Pulmonary artery endothelial cell (primary cell): ENCODE measurements at regions not wholly inside any gene's neighbourhood (a gene's known extent, or its start where the extent isn't known, plus 50 kb on each side); places are given as distances from the start of the nearest gene placed in this dataset.
"Not testable (repeated sequence)": the region's sequence is repeated elsewhere in the genome, so short reads cannot be mapped to it uniquely, and the experiment has no call there.

Source experiments
- DNase-seq: peaks from one replicate; pipeline ENCODE4 v3.0.0-alpha.2; 2011; ENCODE audit warnings: low read depth, low spot score

- no peak for DNase-seq
Measured at GRCh38 chr5:162785673-162786072, 651.7 kb upstream of the CCNG1 start.

- DNase-seq, result no peak
Measured at GRCh38 chr5:162786234-162786633, 651.2 kb upstream of the CCNG1 start.

GRCh38 chr5:162796507-162796906 lies 640.9 kb upstream of the CCNG1 start:
- DNase-seq, result no peak

DNA sequence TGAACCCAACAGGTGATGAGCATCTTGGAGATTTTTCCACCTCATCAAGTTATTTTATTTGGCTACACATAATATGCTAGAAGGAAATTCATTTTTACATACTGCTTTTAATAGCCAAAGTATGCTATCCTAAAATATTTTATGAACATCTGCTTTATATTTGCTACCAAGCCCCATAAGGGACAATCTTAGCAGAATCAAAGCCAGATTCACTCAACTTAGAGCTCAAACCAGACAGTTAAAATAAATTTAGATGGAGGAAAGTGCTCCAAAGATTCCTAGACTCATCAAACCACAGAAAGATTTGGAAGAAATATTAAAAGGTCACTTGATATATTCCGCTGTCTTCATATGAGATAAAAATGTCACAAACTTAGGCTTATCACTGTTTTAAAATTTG lies 637.1 kb upstream of the CCNG1 start:
- DNase-seq, result no peak

DNA sequence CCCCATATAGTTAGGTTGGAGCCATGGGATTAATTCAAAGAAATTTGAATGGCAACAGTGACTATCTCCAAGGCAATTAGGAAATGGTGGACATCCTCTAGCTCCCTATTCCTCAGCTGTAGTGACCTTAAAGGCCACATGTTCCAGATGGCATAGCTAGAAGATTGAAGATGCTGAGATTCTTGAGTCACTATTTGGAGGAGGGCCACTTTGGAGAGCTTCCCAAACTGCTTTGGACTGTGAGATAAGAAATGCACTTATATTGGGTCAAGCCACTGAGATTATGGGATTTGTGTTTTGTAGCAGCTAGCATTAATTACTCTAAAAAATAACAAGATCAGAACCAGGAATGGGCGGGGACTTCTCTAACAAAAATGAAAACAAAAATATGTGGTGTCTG lies 636.2 kb upstream of the CCNG1 start:
- no peak for DNase-seq

- DNase-seq, result no peak
Measured at GRCh38 chr5:162806195-162806594, 631.2 kb upstream of the CCNG1 start.

- DNase-seq, result no peak
Measured at GRCh38 chr5:162811071-162811470, 626.3 kb upstream of the CCNG1 start.

GRCh38 chr5:162816816-162817215 lies 620.6 kb upstream of the CCNG1 start:
- DNase-seq, result no peak

DNA sequence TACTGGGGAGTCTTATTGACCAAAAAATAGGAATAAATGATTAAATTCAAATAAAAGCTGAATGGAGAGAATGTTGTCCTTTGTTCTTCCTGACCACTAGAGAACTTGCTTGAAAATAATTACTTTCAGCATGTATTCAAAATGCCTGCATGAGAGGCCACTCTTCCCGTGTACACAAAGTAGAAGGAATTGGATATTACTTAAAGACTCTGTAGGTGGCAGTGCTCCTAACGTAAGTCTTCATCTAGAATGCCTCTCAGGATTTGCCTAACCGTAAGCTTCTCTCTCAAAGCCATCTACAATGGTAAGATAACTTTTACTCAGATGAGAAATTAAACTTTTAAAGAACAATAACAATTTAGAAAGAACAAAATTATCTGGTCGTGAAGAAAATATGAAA lies 620.0 kb upstream of the CCNG1 start:
- no peak for DNase-seq

- not testable (repeated sequence) for DNase-seq
Measured at GRCh38 chr5:162821664-162822063, 615.7 kb upstream of the CCNG1 start.

DNA sequence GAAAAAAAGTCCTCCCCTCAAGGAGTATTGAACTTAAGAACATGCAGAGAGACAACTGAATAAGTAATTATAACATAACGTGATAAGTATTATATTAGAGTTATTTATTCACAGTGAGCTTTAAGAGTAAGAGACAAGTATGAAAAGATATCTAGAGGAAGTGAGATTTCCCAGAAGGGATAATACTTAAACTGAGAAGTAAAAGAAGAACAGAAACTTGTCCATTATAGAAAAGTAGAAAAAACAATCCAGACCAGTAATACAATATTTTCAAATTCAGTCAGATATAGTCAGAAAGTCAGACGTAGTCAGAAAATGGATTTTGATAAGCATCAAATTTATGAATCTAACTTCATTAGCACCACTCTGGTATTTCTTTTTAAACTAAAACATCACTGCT lies 613.0 kb upstream of the CCNG1 start:
- DNase-seq, result no peak

GRCh38 chr5:162837155-162837554 lies 600.2 kb upstream of the CCNG1 start:
- DNase-seq, result no peak

DNA sequence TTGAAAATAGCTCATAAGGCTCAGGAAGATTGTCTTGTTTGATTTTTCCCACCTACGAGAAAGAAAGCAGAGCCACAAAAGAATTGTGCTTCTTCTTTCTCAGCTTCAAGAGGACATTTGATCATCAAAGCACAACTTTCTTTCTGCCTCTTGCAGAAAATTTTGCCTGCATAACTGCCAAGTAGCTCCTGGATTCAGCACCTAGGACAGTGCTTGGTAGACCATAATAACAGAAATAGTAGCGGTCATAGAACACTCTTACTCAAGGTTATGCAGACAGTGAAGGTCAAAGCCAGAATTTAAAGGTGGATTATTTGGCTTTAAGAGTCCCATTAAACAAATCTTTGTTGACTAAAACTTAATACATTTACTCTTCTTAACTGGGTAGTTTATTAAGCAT lies 594.7 kb upstream of the CCNG1 start:
- DNase-seq, result no peak

- no peak for DNase-seq
Measured at GRCh38 chr5:162852134-162852533, 585.3 kb upstream of the CCNG1 start.

DNA sequence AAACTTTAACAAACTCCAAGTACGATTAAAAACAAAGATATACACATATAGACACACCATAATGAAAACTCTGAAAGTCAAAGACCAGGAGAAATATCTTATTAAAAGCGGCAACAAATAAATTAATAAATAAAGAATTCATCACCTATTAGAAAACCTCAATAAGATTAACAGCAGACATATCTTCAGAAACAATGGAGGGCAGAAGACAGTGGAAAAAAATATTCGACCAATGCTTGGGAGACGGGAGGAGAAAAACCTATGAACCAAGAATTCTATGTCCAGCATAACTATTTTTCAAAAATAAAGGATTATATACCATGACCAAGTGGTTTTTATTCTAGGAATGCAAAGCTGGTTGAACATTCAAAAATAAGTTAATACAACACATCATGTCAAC lies 578.6 kb upstream of the CCNG1 start:
- DNase-seq, result no peak

- no peak for DNase-seq
Measured at GRCh38 chr5:162870966-162871365, 566.4 kb upstream of the CCNG1 start.

GRCh38 chr5:162882629-162883028 lies 554.8 kb upstream of the CCNG1 start:
- DNase-seq, result no peak

- no peak for DNase-seq
Measured at GRCh38 chr5:162886717-162887116, 550.7 kb upstream of the CCNG1 start.

DNA sequence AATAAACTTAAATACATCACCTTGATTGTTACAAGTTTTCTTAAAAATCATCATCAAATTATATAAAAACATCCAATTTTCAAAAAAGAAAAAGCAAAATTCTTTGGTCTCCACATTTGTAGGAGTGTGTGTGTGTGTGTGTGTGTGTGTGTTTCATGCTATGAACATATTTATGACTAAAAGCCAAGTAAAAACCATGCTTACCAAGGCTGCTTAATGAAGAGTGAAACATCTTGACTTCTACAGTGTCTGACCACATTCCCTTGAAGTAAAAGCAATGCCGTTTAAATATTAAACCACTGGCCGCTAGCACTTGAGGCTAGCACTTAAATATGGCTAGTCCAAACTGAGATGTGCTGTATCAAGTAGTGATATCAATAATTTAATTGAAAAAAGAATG lies 549.1 kb upstream of the CCNG1 start:
- DNase-seq, result no peak

DNA sequence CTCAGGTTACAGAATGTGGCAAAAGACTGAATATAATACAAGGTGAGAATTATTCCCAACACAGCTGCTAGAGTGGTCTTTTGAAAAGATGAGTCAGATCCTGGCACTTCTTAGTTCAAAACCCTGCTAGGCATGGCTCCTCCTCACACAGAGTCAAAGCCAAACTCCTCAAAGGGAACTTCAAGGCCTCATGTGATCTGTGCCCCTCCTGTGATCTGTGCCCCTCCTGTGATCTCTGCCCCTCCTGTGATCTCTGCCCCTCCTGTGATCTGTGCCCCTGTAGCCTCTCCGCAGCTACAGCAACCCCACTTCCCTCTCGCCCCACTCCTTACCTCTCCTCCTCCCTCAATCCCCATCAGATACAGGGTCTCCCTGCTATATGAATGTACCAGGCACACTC lies 525.5 kb upstream of the CCNG1 start:
- DNase-seq, result no peak

GRCh38 chr5:162916368-162916767 lies 521.0 kb upstream of the CCNG1 start:
- DNase-seq, result no peak

- no peak for DNase-seq
Measured at GRCh38 chr5:162929104-162929503, 508.3 kb upstream of the CCNG1 start.

GRCh38 chr5:162931501-162931900 lies 505.9 kb upstream of the CCNG1 start:
- DNase-seq, result no peak

DNA sequence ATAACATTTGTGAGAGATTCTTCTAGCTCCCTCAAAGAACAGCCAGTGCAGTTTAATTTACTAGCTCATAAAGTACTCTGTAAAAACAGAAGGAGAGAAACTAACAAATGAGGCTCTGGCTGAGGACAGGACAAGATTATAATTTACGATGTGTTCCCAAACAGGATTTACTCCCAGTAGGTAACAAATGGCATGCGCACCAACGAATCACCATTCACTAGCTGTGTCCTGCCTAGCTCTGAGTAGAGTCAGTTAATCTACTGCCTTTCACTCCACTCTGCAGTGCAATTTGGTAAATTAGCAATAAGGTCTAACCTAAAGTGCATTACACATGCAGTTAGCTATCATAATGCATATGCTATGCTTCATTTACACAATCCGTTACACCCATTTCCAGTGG lies 497.4 kb upstream of the CCNG1 start:
- no peak for DNase-seq

DNA sequence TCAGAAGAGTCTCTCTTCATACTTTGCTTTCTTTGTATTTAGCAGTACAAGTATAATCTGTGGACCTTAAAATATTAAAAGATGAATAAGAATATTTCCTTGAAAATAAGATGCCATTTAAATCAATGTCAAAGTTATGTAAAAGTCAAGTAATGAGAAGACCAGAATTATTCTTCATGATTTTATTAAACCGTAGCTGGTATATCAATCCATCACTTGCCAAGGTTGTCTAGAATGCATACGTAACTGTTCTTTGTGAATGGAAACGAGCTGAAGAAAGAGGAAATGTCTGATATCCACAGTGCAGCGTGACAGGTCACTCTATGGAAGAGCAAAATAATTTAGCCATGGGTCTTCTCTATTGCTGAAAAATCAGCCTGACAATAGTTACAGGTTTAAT lies 488.7 kb upstream of the CCNG1 start:
- DNase-seq, result no peak
